Retinal pigment epithelial cell (primary cell): ENCODE measurements at regions not wholly inside any gene's neighbourhood (a gene's known extent, or its start where the extent isn't known, plus 50 kb on each side); places are given as distances from the start of the nearest gene placed in this dataset.

Experiments
- DNase-seq: peaks from one replicate; pipeline ENCODE4 v3.0.0-alpha.2; 2010; ENCODE audit warnings: low read depth
- H3K4me3 ChIP-seq: 2 replicates; pipeline ENCODE4 v1.5.1; 2011; ENCODE audit warnings: mild to moderate bottlenecking, low read length, control low read depth, moderate library complexity
- CTCF ChIP-seq: conservative IDR thresholded peaks from 2 replicates; pipeline ENCODE4 v1.5.1; 2011; ENCODE audit warnings: low read depth, low read length, control low read depth, inconsistent platforms

- no peak for TF ChIP-seq CTCF
- H3K4me3 ChIP-seq = no peak overlapping the region
- no peak for DNase-seq
These were observed 52.0 kb upstream of the GADD45A start for GRCh38 chr1:67632811-67633655.

GRCh38 chr1:67634396-67634935, 50.5 kb upstream of the GADD45A start:
- no peak for TF ChIP-seq CTCF
- DNase-seq = no peak
- H3K4me3 ChIP-seq = no peak overlapping the region

GRCh38 chr1:67635055-67635809, 49.8 kb upstream of the GADD45A start:
- no peak overlapping the region for H3K4me3 ChIP-seq
- TF ChIP-seq CTCF = no peak
- DNase-seq = no peak
